SU-DHL-6 (cell line): ENCODE measurements at regions not wholly inside any gene's neighbourhood (a gene's known extent, or its start where the extent isn't known, plus 50 kb on each side); places are given as distances from the start of the nearest gene placed in this dataset.

Experiments used
- EZH2phosphoT487 ChIP-seq: fragments of 200-600 bp; sonication (generic), shearing (Covaris generic); conservative IDR thresholded peaks from 2 replicates; pipeline ENCODE4 v1.6.1; 2018; ENCODE audit warnings: mild to moderate bottlenecking, antibody characterized with exemption, low read length, moderate library complexity, mixed read lengths
- TF ChIP-seq, protein P1 (sequence below): fragments of 200-600 bp; sonication (generic); IDR thresholded peaks from one replicate; pipeline ENCODE4 v1.5.1; 2017; ENCODE audit warnings: antibody characterized with exemption, mild to moderate bottlenecking, low read length, moderate library complexity; ENCODE audit not compliant: insufficient read depth, poor library complexity, severe bottlenecking

- TF ChIP-seq, protein P1, sequence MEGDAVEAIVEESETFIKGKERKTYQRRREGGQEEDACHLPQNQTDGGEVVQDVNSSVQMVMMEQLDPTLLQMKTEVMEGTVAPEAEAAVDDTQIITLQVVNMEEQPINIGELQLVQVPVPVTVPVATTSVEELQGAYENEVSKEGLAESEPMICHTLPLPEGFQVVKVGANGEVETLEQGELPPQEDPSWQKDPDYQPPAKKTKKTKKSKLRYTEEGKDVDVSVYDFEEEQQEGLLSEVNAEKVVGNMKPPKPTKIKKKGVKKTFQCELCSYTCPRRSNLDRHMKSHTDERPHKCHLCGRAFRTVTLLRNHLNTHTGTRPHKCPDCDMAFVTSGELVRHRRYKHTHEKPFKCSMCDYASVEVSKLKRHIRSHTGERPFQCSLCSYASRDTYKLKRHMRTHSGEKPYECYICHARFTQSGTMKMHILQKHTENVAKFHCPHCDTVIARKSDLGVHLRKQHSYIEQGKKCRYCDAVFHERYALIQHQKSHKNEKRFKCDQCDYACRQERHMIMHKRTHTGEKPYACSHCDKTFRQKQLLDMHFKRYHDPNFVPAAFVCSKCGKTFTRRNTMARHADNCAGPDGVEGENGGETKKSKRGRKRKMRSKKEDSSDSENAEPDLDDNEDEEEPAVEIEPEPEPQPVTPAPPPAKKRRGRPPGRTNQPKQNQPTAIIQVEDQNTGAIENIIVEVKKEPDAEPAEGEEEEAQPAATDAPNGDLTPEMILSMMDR, result no peak
- no peak for TF ChIP-seq EZH2phosphoT487
These were observed 65.4 kb upstream of the ESRRG start for GRCh38 chr1:216788671-216789070.
